NCI-H1092 treated with DMSO at 0.1 percent for 48 hours (cell line): ENCODE measurements at regions not wholly inside any gene's neighbourhood (a gene's known extent, or its start where the extent isn't known, plus 50 kb on each side); places are given as distances from the start of the nearest gene placed in this dataset.

ENCODE experiments used
- DNase-seq: peaks from one replicate; lab custom pipeline; 2025; lab: John Stamatoyannopoulos, UW

DNA sequence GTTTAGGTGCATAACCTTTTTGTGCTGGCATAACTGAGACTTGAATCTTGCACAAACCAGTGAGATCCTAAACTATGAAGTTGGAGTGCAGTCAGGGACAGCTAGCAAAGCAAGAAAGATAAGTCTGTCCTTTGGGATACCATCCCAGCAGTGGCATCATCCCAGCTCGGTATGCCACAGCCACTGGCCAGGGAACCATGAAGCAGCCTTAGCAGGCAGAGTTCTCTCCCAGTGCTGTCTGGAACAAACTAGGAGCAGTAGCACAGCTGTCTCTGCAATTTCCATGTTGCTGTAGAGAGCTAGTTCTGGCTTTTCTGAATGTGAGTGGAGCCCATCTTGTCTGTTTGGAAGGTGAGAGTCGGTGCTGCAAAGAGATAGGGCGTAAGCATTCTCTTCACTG, 130.3 kb downstream of the DTWD1 start:
- no peak for DNase-seq

DNA sequence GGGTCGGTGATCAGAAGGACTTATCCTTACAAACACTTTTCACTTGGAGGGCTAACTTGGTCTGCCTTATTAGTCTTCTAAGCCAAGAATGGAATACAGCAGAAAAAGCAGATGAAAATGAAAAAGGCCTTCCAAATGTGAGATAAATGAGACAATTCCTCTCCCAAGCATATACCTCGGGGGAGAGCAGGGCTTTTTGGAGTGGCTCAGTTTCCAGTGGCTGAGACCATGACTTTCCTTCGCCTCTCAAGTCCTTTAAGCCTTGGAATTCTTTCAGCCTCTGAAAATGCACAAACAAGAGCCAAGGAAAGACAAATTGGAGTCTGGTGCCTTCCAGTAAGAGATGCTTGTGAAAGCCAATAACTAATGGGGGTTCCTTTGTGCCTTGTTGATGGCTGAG, 130.9 kb downstream of the DTWD1 start:
- no peak for DNase-seq

DNA sequence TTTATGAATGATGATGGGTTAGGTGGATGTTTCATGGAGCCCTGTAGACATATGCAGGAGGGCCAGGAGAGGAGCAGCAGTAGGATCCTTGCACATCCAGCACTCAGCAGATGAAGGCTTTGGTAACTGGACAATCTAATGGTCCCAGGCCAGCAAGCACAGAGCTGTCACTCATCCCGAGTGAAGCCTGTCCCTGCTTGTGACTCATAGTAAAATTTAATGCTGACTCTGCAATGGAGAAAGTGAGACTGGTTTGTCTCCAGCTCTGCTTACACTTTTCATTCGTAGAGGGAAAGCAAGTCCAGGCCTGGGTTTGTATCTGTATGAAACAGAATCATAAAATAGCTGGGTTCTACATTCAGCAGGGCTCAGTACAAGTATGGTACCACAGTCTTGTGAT, 131.7 kb downstream of the DTWD1 start:
- no peak for DNase-seq

DNA sequence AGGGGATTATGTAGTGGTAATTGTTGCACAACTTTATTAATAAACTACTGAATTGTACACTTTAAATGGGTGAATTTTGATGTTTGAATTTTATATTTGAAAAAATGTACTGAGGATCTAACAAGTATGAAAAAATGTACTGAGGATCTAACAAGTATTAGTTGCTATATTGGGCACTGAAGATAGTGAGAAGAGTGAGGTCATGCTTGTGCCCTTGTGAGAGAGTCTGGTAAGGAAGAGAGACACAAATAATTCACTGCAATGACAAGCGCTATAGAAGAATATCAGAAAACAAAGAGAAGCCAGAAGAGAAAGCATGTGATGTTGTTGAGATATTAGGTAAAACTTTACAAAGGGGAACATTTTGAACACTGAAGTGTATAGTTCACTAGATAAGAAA, 137.6 kb downstream of the DTWD1 start:
- no peak for DNase-seq

DNA sequence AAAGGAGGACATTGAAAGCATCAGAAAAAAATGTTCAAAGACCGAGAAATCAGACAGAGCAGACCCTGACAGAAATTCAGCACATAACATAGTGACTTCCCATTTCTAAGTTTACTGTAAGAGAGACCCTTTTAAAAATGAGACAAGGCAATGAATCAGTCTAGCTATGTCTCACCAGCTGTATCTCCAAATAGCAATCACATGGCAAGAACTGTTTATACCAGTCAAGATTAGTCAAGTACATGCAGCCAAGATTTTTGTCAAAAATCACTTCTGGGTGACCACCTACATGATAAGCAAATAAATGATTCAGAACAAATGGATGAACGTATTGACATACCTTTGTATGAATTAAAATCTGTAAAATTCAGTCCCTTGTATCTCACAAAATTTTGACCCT, 138.0 kb downstream of the DTWD1 start:
- no peak for DNase-seq

DNA sequence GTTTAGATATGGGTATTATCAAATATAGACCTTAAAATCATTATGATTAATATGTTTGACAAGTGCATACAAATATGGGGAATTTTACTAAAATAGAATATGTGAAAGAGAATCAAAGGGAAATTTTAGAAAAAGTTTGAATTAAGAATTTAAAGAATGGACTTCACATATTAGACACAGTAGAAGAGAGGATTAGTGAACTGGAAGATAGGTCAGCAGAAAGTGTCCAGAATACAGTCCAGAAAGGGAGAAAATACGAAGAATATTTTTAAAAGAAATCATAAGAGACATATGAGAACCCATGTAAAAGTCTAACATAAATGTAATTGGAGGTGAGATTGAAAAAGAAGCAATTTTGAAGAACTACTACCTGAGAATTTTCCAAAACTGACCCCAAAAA, 139.9 kb downstream of the DTWD1 start:
- no peak for DNase-seq

DNA sequence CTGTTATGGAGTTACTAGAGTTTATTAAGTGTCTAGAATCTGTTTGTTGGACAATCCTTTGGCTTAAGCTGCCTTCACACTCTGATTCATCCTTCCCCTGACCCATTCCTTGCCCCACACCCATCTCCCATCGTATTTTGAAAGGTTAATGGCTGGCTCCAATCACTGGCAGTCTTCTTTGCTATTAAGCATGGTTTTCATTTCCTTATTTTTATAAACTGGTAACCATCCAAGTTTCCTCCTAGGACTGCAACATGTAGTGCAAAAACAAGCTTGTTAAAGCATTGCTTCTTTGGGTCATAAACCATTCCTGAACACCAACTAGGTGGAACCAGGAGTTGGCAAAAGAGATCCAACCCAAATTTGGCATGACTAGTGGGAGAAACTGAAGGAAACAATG, 148.4 kb downstream of the DTWD1 start:
- DNase-seq, result no peak

DNA sequence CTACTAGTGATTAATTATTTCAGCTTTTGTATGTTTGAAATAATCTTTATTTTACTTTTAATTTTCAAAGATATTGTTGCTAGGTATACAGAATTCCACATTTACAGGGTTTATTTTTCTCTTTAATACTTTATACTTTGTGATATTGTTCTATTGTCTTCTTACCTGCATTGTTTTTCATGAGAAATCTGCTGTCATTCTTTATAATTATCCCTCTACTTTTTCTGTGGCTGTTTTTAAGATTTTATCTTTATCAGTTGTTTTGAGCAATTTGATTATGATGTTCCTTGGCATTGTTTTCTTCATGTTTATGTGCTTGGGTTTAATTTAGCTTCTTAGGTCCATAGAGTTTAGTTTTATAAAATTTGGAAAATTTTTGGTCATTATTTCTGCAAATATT, 168.6 kb downstream of the DTWD1 start:
- no peak for DNase-seq

DNA sequence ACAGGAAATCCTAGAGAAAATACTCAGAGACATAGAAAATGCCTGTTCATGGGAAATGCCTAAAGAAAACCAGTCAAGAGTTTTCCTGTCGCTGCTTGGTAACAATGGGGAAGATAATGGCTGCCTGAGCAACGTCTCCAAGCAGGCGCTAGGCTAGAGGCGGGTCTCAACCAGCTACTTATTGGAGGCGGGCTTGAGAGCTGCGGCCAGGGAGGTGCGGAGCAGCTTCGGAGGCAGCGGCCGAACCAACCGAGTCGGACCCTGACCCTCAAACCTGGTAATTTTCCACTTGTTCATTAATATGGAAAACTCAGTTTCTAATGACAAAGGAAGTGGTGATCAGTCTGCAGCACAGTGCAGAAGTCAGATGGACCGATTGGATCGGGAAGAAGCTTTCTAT, 173.1 kb downstream of the DTWD1 start:
- no peak for DNase-seq

DNA sequence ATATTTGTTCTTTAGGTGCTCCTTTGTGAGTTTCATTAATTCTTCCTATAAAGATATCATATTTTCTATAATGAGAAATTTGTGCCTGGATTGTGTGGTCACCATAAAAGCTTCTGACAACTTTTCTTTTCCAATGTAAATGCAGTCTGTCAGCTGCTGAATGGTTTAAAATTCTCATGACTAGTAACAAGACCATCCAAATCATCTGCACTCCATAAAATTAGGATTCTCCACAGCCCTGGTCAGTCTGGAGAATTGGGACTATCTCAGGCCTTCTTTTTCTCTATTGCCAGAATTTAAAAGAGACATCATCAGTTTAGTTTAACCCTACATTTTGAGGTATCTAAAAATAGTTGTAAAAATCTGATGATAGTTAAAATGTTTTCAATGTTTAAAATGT, 180.9 kb downstream of the DTWD1 start:
- DNase-seq, result no peak
